HL-60 (cell line): ENCODE measurements at regions not wholly inside any gene's neighbourhood (a gene's known extent, or its start where the extent isn't known, plus 50 kb on each side); places are given as distances from the start of the nearest gene placed in this dataset.

Experiments
- DNase-seq, 2 experiments: peaks; one replicate each; pipeline ENCODE4 v3.0.0-alpha.2; 2010 to 2020; ENCODE audit warnings: low read depth in 1 of 2, low spot score in 1 of 2
- H3K27ac ChIP-seq: fragments of 250-450 bp; sonication (Bioruptor Pico); replicated peaks from 2 replicates; pipeline ENCODE4 v1.5.1; 2020; ENCODE audit warnings: mild to moderate bottlenecking, moderate library complexity
- H3K27me3 ChIP-seq: fragments of 250-450 bp; sonication (Bioruptor Pico); 2 replicates; pipeline ENCODE4 v1.5.1; 2021; ENCODE audit warnings: mild to moderate bottlenecking, moderate library complexity; ENCODE audit not compliant: insufficient read depth, poor library complexity, severe bottlenecking
- H3K4me3 ChIP-seq: replicated peaks from 2 replicates; pipeline ENCODE4 v1.5.1; 2011; ENCODE audit warnings: mild to moderate bottlenecking, control low read depth, low read length; ENCODE audit not compliant: insufficient read depth
- CTCF ChIP-seq: IDR thresholded peaks from one replicate; pipeline ENCODE4 v1.5.1; 2011; ENCODE audit warnings: low read length, control low read depth, inconsistent platforms; ENCODE audit not compliant: insufficient read depth
- GABPA ChIP-seq: IDR thresholded peaks from 2 replicates; pipeline ENCODE4 v1.6.1; 2012; ENCODE audit warnings: low read depth
- POLR2AphosphoS5 ChIP-seq: IDR thresholded peaks from 2 replicates; pipeline ENCODE4 v1.6.1; 2012; ENCODE audit warnings: low read depth
- SPI1 ChIP-seq: IDR thresholded peaks from 2 replicates; pipeline ENCODE4 v1.6.1; 2012; ENCODE audit warnings: low read depth, mild to moderate bottlenecking, borderline replicate concordance
- TF ChIP-seq, protein P1 (sequence below): IDR thresholded peaks from 2 replicates; pipeline ENCODE4 v1.6.1; 2012; ENCODE audit warnings: low read depth; ENCODE audit not compliant: insufficient replicate concordance

DNA sequence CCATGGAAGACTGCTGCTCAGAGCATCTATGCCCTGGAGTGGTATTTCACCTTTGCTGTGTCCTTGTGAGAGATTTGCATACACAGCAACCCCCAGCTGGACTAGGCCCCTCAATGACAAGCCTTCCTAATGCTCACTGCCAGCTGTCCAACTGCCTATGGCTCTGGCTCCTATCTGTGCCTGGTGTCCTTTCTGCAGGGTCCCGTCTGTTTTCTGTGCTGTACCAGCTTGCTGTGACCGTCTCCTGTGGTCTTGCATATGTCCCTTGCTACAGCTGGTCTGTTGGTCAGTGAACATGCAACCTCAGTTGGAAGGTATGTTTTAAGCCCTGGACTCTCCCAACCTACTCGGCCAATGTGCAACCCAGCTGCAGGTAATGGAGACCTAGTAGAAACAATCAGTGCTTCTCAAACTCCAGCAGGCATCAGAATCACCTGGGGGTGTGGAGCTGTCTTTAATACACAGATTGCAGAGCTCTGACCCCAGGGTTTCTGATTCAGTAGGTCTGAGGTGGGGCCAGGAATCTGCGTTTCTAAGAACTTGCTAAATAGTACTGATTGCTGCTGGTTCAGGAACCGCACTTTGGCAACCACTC is 306.4 kb upstream of the ZNF32 start:
- no peak for DNase-seq
- TF ChIP-seq, protein P1, sequence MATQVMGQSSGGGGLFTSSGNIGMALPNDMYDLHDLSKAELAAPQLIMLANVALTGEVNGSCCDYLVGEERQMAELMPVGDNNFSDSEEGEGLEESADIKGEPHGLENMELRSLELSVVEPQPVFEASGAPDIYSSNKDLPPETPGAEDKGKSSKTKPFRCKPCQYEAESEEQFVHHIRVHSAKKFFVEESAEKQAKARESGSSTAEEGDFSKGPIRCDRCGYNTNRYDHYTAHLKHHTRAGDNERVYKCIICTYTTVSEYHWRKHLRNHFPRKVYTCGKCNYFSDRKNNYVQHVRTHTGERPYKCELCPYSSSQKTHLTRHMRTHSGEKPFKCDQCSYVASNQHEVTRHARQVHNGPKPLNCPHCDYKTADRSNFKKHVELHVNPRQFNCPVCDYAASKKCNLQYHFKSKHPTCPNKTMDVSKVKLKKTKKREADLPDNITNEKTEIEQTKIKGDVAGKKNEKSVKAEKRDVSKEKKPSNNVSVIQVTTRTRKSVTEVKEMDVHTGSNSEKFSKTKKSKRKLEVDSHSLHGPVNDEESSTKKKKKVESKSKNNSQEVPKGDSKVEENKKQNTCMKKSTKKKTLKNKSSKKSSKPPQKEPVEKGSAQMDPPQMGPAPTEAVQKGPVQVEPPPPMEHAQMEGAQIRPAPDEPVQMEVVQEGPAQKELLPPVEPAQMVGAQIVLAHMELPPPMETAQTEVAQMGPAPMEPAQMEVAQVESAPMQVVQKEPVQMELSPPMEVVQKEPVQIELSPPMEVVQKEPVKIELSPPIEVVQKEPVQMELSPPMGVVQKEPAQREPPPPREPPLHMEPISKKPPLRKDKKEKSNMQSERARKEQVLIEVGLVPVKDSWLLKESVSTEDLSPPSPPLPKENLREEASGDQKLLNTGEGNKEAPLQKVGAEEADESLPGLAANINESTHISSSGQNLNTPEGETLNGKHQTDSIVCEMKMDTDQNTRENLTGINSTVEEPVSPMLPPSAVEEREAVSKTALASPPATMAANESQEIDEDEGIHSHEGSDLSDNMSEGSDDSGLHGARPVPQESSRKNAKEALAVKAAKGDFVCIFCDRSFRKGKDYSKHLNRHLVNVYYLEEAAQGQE: no peak
- TF ChIP-seq SPI1 (no peak), POLR2AphosphoS5 (no peak), GABPA (no peak), CTCF (no peak)
- Histone ChIP-seq H3K4me3 (no peak overlapping the region), H3K27me3 (no peaks in the 10 kb centered on the region), H3K27ac (no peak overlapping the region)

DNA sequence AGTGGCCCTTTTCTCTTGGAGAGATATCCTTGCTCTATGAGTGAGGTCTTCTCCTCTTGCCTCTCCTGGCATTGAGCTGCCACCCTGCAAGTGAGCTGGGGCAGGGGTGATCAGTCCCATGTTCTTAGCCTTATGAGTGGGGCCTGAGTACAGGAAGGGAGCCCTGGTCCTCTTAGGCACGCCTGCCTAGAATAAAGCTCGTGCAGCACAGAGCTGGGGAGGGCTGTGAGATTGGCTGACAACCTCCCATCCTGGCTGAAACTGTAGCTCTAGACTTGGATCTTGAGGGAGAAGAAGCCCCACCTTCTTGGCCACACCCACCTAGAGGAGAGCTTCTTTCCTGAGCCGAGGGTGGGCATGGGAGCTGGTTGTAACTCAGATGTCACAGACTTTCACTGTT is 305.0 kb upstream of the ZNF32 start:
- no peak for DNase-seq
- Histone ChIP-seq H3K27ac (no peak overlapping the region), H3K27me3 (no peaks in the 10 kb centered on the region), H3K4me3 (no peak overlapping the region)
- TF ChIP-seq, protein P1: no peak
- no peak for TF ChIP-seq POLR2AphosphoS5
- no peak for TF ChIP-seq GABPA
- TF ChIP-seq CTCF: no peak
- TF ChIP-seq SPI1: no peak

- H3K4me3 ChIP-seq: no peak overlapping the region
- H3K27me3 ChIP-seq: no peaks in the 10 kb centered on the region
- DNase-seq: no peak
- TF ChIP-seq CTCF (no peak), POLR2AphosphoS5 (no peak), GABPA (no peak), SPI1 (no peak)
- TF ChIP-seq, protein P1: no peak
- H3K27ac ChIP-seq: no peak overlapping the region
These were observed 304.1 kb upstream of the ZNF32 start for GRCh38 chr10:43952760-43953159.
